ENCODE measurements at regions not wholly inside any gene's neighbourhood (a gene's known extent, or its start where the extent isn't known, plus 50 kb on each side); places are given as distances from the start of the nearest gene placed in this dataset.

DNA sequence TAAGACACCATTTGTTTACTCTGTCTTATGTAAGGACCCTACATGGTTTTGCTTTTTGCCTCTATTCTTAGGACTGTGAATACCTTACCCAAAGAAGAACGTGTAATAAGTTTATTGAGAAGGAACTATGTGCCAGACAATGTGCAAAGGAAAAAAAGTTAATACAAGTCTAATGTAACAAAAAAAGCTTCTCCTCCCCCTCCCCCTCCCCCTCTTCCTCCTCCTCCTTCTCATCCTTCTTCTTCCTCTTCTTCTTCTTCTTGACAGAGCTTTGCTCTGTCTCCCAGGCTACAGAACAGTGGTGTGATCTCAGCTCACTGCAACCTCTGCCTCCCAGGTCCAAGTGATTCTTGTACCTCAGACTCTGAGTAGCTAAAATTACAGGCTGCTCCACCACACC, 50.9 kb upstream of the MITF start:
- no peak overlapping the region for H3K27ac ChIP-seq (ENCODE audit: low read depth, low read length)
- no peak for DNase-seq (ENCODE audit: insufficient read length, low spot score, missing footprints)
- H3K4me1 ChIP-seq (ENCODE audit: insufficient read depth, low read length), result peaks cover 3% of the 10 kb centered on the region
- H3K27me3 ChIP-seq (ENCODE audit: insufficient read depth, low read length), result no peaks in the 10 kb centered on the region
- TF ChIP-seq, protein P1, sequence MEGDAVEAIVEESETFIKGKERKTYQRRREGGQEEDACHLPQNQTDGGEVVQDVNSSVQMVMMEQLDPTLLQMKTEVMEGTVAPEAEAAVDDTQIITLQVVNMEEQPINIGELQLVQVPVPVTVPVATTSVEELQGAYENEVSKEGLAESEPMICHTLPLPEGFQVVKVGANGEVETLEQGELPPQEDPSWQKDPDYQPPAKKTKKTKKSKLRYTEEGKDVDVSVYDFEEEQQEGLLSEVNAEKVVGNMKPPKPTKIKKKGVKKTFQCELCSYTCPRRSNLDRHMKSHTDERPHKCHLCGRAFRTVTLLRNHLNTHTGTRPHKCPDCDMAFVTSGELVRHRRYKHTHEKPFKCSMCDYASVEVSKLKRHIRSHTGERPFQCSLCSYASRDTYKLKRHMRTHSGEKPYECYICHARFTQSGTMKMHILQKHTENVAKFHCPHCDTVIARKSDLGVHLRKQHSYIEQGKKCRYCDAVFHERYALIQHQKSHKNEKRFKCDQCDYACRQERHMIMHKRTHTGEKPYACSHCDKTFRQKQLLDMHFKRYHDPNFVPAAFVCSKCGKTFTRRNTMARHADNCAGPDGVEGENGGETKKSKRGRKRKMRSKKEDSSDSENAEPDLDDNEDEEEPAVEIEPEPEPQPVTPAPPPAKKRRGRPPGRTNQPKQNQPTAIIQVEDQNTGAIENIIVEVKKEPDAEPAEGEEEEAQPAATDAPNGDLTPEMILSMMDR (IDR thresholded peaks at IDR 0.05; ENCODE audit: extremely low read depth, low read depth, low read length), result no peak
- H3K9me3 ChIP-seq (ENCODE audit: low read depth, low read length), result no peaks in the 10 kb centered on the region
- no peak overlapping the region for H3K4me2 ChIP-seq (ENCODE audit: insufficient read depth, low read length)
- no peaks in the 10 kb centered on the region for H3K36me3 ChIP-seq (ENCODE audit: insufficient read depth, low read length)
- H4K20me1 ChIP-seq (ENCODE audit: insufficient read depth, low read length), result no peaks in the 10 kb centered on the region
- no peak overlapping the region for H2AFZ ChIP-seq (ENCODE audit: low read length)
- no peak overlapping the region for H3K4me3 ChIP-seq (ENCODE audit: insufficient read depth, low read length)
- H3K79me2 ChIP-seq (ENCODE audit: insufficient read depth, low read length), result no peaks in the 10 kb centered on the region

DNA sequence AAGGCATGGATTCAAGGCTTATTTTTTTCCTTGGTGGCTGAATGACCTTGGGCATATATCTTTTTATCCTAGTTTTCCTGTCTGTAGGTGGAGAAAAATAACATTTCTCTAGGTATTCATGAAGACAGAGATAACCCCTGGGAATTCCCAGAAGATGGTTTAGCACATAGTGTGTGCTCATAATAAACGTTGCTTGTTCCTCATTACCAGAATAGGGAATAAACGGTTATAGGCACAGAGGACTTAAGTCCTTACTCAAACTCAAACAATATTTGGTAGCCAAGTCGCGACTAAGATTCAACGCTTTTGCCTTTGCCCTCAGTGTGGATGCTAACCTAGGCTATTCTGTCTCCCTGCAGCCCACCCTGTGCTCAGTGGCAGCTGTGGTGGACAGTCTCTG, 51.6 kb upstream of the MITF start:
- H2AFZ ChIP-seq (ENCODE audit: low read length), result no peak overlapping the region
- no peaks in the 10 kb centered on the region for H3K9me3 ChIP-seq (ENCODE audit: low read depth, low read length)
- DNase-seq (ENCODE audit: insufficient read length, low spot score, missing footprints), result no peak
- no peaks in the 10 kb centered on the region for H3K79me2 ChIP-seq (ENCODE audit: insufficient read depth, low read length)
- H3K4me3 ChIP-seq (ENCODE audit: insufficient read depth, low read length), result no peak overlapping the region
- no peaks in the 10 kb centered on the region for H3K36me3 ChIP-seq (ENCODE audit: insufficient read depth, low read length)
- no peaks in the 10 kb centered on the region for H4K20me1 ChIP-seq (ENCODE audit: insufficient read depth, low read length)
- H3K4me2 ChIP-seq (ENCODE audit: insufficient read depth, low read length), result no peak overlapping the region
- H3K4me1 ChIP-seq (ENCODE audit: insufficient read depth, low read length), result peaks cover 3% of the 10 kb centered on the region
- TF ChIP-seq, protein P1 (IDR thresholded peaks at IDR 0.05; ENCODE audit: extremely low read depth, low read depth, low read length), result no peak
- H3K27ac ChIP-seq (ENCODE audit: low read depth, low read length), result no peak overlapping the region
- H3K27me3 ChIP-seq (ENCODE audit: insufficient read depth, low read length), result peaks cover 6% of the 10 kb centered on the region

DNA sequence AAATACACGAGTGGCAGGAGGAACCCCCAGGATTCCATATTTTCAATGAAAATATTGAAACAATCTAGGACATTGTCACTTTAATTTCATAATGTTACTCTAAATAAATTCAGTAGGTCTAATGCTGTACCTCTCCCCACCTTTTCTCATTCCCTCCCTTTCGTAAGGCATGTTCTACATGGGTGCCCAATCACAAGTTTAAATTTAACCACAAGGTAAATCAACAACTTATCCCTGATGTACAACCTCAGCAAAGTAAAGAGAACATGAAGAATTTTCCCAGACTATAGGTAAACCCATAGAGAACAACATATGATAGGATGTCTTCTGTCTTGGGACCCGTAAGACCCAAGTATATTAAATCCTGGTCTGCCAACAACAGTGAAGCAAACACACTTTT, 53.2 kb upstream of the MITF start:
- Histone ChIP-seq H3K4me2 (ENCODE audit: insufficient read depth, low read length) (no peak overlapping the region), H3K9me3 (ENCODE audit: low read depth, low read length) (no peaks in the 10 kb centered on the region)
- TF ChIP-seq, protein P1 (IDR thresholded peaks at IDR 0.05; ENCODE audit: extremely low read depth, low read depth, low read length), result no peak

DNA sequence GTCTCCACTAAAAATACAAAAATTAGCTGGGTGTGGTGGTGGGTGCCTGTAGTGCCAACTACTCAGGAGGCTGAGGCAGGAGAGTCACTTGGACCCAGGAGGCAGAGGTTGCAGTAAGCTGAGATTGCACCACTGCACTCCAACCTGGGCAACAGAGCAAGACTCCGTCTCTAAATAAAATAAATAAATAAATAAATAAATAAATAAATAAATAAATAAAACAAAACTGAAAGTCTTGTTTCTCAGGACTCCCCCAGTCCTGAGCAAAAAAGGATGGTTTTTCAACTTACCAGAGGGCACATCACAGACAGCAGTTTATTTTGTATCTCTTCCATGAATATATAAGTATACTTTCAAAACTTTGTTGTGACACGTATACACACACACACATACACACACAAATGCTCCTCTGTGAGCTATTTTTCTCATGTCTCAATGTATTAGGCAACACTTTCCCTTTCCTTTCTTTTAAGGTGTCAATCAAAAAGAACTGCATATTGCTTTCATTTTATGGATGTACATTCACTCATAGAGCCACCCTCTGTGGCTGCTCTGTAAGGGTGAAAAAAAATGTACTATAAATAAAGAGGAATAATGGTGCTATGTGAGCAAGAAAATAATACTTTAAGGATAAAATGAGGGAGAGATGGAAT, 54.8 kb upstream of the MITF start:
- no peak for DNase-seq (ENCODE audit: insufficient read length, low spot score, missing footprints)
- no peak overlapping the region for H2AFZ ChIP-seq (ENCODE audit: low read length)
- no peaks in the 10 kb centered on the region for H4K20me1 ChIP-seq (ENCODE audit: insufficient read depth, low read length)
- H3K4me2 ChIP-seq (ENCODE audit: insufficient read depth, low read length), result no peak overlapping the region
- H3K27me3 ChIP-seq (ENCODE audit: insufficient read depth, low read length), result peaks cover 10% of the 10 kb centered on the region
- H3K27ac ChIP-seq (ENCODE audit: low read depth, low read length), result no peak overlapping the region
- TF ChIP-seq, protein P1 (IDR thresholded peaks at IDR 0.05; ENCODE audit: extremely low read depth, low read depth, low read length), result no peak
- no peaks in the 10 kb centered on the region for H3K36me3 ChIP-seq (ENCODE audit: insufficient read depth, low read length)
- no peaks in the 10 kb centered on the region for H3K4me1 ChIP-seq (ENCODE audit: insufficient read depth, low read length)
- H3K4me3 ChIP-seq (ENCODE audit: insufficient read depth, low read length), result no peak overlapping the region
- H3K79me2 ChIP-seq (ENCODE audit: insufficient read depth, low read length), result no peaks in the 10 kb centered on the region
- no peaks in the 10 kb centered on the region for H3K9me3 ChIP-seq (ENCODE audit: low read depth, low read length)

More for the DNA sequence above, 53.2 kb upstream of the MITF start:
- DNase-seq (ENCODE audit: insufficient read length, low spot score, missing footprints), result no peak
- Histone ChIP-seq H3K27ac (ENCODE audit: low read depth, low read length) (no peak overlapping the region), H3K27me3 (ENCODE audit: insufficient read depth, low read length) (peaks cover 8% of the 10 kb centered on the region), H4K20me1 (ENCODE audit: insufficient read depth, low read length) (no peaks in the 10 kb centered on the region), H2AFZ (ENCODE audit: low read length) (no peak overlapping the region), H3K79me2 (ENCODE audit: insufficient read depth, low read length) (no peaks in the 10 kb centered on the region), H3K4me1 (ENCODE audit: insufficient read depth, low read length) (peaks cover under 1% of the 10 kb centered on the region), H3K36me3 (ENCODE audit: insufficient read depth, low read length) (no peaks in the 10 kb centered on the region), H3K4me3 (ENCODE audit: insufficient read depth, low read length) (no peak overlapping the region)

Data from osteoblast (primary cell).